ENCODE measurements at regions not wholly inside any gene's neighbourhood (a gene's known extent, or its start where the extent isn't known, plus 50 kb on each side); places are given as distances from the start of the nearest gene placed in this dataset.

DNA sequence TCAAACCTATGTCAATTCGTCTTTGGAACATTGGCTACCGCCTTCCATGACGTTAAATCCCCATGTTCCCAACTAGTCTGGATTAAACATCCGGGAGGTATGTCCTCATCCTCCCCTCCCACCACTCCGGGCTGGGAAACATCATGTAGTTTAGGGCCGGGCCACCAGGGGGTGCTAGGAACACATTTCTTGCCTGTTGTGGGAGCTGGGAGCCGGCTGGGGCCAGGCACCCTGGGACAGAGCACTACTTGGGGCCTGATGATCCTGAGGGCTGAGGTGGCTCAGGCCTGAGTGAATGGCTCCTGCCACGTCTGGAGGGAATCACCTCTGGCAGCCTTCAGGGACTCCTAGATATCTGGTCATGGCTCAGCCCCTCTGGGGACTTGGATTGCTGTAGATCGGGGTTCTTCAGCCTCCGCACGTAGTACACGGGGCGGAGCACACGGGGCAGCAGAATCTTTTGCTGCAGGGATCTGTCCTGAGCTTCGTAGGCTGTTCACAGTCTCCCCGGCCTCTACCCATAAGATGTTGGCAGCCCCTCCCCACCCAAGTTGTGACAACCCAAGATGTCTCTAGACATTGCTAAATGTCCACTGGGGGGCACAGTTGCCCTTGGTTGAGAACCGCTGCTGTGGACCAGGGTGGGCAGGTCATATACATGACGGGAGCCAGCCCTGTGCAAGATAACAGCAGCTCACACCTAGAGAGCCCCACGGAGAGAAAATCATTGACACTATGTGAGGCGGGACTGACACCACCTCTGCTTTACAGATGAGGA is 141.2 kb upstream of the ZNF716 start:
- DNase-seq, result peak; percentile 5 to 23
- Histone ChIP-seq H3K4me3 (no peak overlapping the region), H3K36me3 (no peaks in the 10 kb centered on the region), H3K4me1 (no peaks in the 10 kb centered on the region), H3K27me3 (no peaks in the 10 kb centered on the region), H3K9me3 (peaks cover 0 to 73% (median 0%) of the 10 kb centered on the region in 11 donors), H3K27ac (no peak overlapping the region)
- peak in 7 of 8 donors; percentile 25 to 67 (median 57) for ATAC-seq
- TF ChIP-seq, protein P1, sequence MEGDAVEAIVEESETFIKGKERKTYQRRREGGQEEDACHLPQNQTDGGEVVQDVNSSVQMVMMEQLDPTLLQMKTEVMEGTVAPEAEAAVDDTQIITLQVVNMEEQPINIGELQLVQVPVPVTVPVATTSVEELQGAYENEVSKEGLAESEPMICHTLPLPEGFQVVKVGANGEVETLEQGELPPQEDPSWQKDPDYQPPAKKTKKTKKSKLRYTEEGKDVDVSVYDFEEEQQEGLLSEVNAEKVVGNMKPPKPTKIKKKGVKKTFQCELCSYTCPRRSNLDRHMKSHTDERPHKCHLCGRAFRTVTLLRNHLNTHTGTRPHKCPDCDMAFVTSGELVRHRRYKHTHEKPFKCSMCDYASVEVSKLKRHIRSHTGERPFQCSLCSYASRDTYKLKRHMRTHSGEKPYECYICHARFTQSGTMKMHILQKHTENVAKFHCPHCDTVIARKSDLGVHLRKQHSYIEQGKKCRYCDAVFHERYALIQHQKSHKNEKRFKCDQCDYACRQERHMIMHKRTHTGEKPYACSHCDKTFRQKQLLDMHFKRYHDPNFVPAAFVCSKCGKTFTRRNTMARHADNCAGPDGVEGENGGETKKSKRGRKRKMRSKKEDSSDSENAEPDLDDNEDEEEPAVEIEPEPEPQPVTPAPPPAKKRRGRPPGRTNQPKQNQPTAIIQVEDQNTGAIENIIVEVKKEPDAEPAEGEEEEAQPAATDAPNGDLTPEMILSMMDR (IDR thresholded peaks at IDR 0.05), result peak; percentile 8 to 62 (median 44)
- intact Hi-C loops (cut with DNase I), result loop anchor here in 6 of 10 donors (2.0 to 10.0 kb wide), 4 partner anchors 166 to 176 kb away; no protein-coding TSS in a partner anchor
- 57 to 61% methylated on average over 20 of the region's 20 CpGs for WGBS, 2 donors

DNA sequence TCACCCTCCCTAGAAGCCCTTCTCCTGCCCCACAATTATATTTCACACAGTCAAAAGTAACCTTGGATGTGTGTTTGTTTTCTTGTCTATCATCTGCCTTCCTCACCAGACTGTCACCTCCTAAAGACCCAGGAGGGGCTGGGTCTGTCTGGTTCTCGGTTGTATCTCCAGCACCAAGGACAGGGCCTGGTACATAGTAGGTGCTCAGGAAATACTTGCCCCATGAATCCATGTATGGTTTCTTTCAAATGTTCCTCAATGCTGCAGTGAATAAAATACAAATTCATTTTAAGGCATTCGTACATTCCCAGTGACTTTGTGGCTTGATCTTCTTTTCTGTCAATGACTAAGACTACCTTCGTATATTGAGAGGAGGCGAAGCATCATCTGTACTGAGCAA is 122.9 kb upstream of the ZNF716 start:
- Histone ChIP-seq H3K27ac (no peak overlapping the region), H3K9me3 (peaks cover 0 to 97% (median 0%) of the 10 kb centered on the region in 11 donors)
- intact Hi-C loops (cut with DNase I), result no loop called here

DNA sequence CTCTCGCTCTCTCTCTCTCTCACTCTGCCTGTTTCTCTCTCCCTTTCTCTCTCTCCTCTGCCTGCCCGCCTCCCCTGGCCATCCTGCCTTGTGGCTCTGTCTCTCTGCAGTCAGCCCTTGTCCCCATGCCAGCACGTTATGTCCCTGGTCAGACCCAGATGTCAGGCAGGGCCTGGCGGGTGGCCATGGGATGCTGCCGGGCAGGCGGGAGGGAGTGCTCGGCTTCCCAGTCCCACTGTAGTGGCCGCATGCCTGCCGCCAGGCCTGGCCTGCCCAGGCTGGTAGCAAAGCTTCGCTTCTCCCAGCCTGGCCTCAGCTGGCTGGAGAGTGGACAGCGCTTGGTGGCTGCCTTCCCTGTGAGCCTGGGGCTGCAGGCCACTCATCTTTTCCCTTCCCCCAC is 121.5 kb upstream of the ZNF716 start:
- peak; percentile 76 to 84 for DNase-seq
- intact Hi-C loops (cut with DNase I), result loop anchor here in 1 of 10 donors (2.0 kb wide), 1 partner anchor 76 kb away; no protein-coding TSS in a partner anchor
- Histone ChIP-seq H3K4me3 (no peak overlapping the region), H3K4me1 (peaks cover 0 to 3% (median 0%) of the 10 kb centered on the region in 9 donors), H3K36me3 (no peaks in the 10 kb centered on the region), H3K27ac (peak overlapping the region in 6 of 10 donors; percentile 5 to 75 (median 48)), H3K9me3 (peaks cover 0 to 97% (median 0%) of the 10 kb centered on the region in 11 donors), H3K27me3 (no peaks in the 10 kb centered on the region)
- TF ChIP-seq, protein P1 (IDR thresholded peaks at IDR 0.05), result peak in 6 of 9 donors; percentile 7 to 41 (median 28)
- 75 to 80% methylated on average over 11 of the region's 11 CpGs for WGBS, 2 donors
- ATAC-seq, result peak; percentile 84 to 99 (median 96)

More for the DNA sequence above, 122.9 kb upstream of the ZNF716 start:
- Histone ChIP-seq H3K4me1 (peaks cover 0 to 3% (median 0%) of the 10 kb centered on the region in 9 donors), H3K36me3 (no peaks in the 10 kb centered on the region), H3K4me3 (no peak overlapping the region), H3K27me3 (no peaks in the 10 kb centered on the region)
- 78 to 80% methylated on average over 4 of the region's 4 CpGs for WGBS, 2 donors
- TF ChIP-seq, protein P1 (IDR thresholded peaks at IDR 0.05), result no peak
- ATAC-seq, result no peak
- no peak for DNase-seq

DNA sequence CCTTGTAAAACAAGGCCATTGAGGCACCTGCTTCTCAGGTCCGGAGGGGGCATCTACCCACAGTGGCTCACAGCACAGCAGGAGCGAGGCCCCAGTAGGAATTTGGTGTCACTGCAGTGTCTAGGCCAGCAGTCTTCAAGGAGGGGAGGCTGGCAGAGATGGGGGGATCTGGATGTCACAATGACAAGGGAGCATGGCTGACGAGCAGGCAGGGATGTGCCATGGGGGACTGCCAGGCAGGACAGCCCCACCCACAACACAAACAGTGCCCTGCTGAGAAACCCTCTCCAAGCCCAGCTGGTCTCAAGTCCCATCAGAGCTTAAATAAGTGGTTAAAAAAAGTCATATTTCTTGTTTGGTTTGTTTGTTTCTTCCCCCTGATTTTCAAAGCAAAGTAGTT is 121.0 kb upstream of the ZNF716 start:
- Histone ChIP-seq H3K4me1 (peaks cover 0 to 3% (median 0%) of the 10 kb centered on the region in 9 donors), H3K27ac (peak overlapping the region in 4 of 10 donors; percentile 5 to 44 (median 38)), H3K4me3 (no peak overlapping the region), H3K36me3 (no peaks in the 10 kb centered on the region), H3K9me3 (peaks cover 0 to 97% (median 0%) of the 10 kb centered on the region in 11 donors), H3K27me3 (no peaks in the 10 kb centered on the region)
- TF ChIP-seq, protein P1 (IDR thresholded peaks at IDR 0.05), result no peak
- ATAC-seq (peak in 2 of 8 donors; percentile 14 to 51), DNase-seq (no peak)
- intact Hi-C loops (cut with DNase I), result loop anchor here in 1 of 10 donors (2.0 kb wide), 1 partner anchor 76 kb away; no protein-coding TSS in a partner anchor
- WGBS, 2 donors, result 38 to 66% methylated on average over 3 of the region's 3 CpGs
